Activated CD8-positive, alpha-beta T cell treated with anti-CD3 and anti-CD28 coated beads for 36 hours (primary cell): ENCODE measurements at regions not wholly inside any gene's neighbourhood (a gene's known extent, or its start where the extent isn't known, plus 50 kb on each side); places are given as distances from the start of the nearest gene placed in this dataset.

Experiments used
- ATAC-seq: fragments of 200-7000 bp; cut with Tn5 transposase; one replicate; pipeline ENCODE4 v1.10.0; 2021; ENCODE audit warnings: mild to moderate bottlenecking, moderate library complexity
- CTCF ChIA-PET: fragments of 350-600 bp; sonication (Branson Sonifier 250); formaldehyde crosslinking; loops from one replicate; lab custom pipeline; 2021; ENCODE audit warnings: antibody characterized with exemption; lab: Charles Lee
- POLR2A ChIA-PET: fragments of 350-600 bp; sonication (Branson Sonifier 250); formaldehyde crosslinking; loops from one replicate; lab custom pipeline; 2021; ENCODE audit warnings: antibody characterized with exemption; lab: Charles Lee
- DNase-seq: peaks from one replicate; pipeline ENCODE4 v3.0.0-alpha.2; 2020
- H3K27ac Mint-ChIP-seq: one replicate; pipeline ENCODE4 v1.8.0; 2021; ENCODE audit warnings: mild to moderate bottlenecking, mixed read lengths
- H3K27me3 Mint-ChIP-seq: one replicate; pipeline ENCODE4 v1.8.0; 2021; ENCODE audit warnings: mixed read lengths
- H3K36me3 Mint-ChIP-seq: one replicate; pipeline ENCODE4 v1.8.0; 2021; ENCODE audit warnings: low read depth, mixed read lengths
- H3K4me1 Mint-ChIP-seq: one replicate; pipeline ENCODE4 v1.8.0; 2021; ENCODE audit warnings: low read depth, mixed read lengths
- H3K4me3 Mint-ChIP-seq: one replicate; pipeline ENCODE4 v1.8.0; 2021; ENCODE audit warnings: mild to moderate bottlenecking, moderate library complexity, mixed read lengths
- H3K9me3 Mint-ChIP-seq: one replicate; pipeline ENCODE4 v1.8.0; 2021; ENCODE audit warnings: mixed read lengths
- intact Hi-C: fragments of 100-400 bp; cut with micrococcal nuclease; formaldehyde crosslinking; loops from one replicate; pipeline ENCODE4 v1.10.0; 2022
- TF ChIP-seq, protein P1 (sequence below): fragments of 200-600 bp; IDR thresholded peaks from one replicate; pipeline ENCODE4 v1.8.0; 2022; ENCODE audit warnings: antibody characterized with exemption, mild to moderate bottlenecking

DNA sequence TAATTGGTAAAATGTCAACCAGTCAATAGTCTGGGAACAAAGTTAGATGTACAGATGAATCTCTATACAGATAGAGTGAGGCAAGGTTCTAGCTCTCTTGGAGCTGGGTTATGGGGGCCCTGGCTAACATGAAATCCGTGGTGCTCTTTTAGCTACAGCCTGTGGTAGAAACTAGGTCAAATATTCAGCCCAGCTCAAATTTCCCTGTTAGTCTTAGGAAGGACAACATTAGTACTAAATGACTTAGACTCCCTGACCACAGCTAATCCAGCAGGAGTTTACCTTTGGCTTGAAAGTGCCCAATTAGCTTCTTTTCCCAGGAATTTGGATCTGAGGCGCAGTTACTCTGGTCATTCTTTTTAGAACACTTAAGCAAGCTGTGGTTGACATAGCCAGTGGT lies 170.5 kb downstream of the DMRTA1 start:
- POLR2A ChIA-PET: no interaction called here

DNA sequence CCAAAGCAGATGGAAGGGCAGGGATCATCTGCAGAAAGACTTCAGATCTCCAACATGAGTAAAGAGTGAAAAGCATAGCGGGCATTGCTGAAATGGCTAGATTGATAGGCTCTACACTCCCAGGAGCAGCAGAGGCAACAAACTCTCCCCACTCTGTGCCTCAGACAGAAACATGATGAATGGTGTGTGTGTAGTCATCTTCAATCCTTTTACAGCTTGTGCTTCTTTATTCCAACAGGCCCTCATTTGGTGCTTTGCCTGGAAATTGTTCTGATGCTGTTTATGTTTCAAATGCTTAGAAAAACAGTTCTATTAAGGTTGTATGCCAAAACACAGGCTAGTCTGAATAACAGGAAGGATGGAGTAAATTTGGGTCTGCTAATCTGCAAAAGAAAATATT lies 176.2 kb downstream of the DMRTA1 start:
- H3K27ac Mint-ChIP-seq: no peak overlapping the region
- intact Hi-C loops: no loop called here
- CTCF ChIA-PET: no interaction called here

More for the DNA sequence above, 170.5 kb downstream of the DMRTA1 start:
- Mint-ChIP-seq H3K4me1 (no peaks in the 10 kb centered on the region), H3K4me3 (no peak overlapping the region), H3K36me3 (no peaks in the 10 kb centered on the region), H3K27me3 (no peaks in the 10 kb centered on the region), H3K9me3 (peaks cover 12% of the 10 kb centered on the region), H3K27ac (no peak overlapping the region)
- intact Hi-C loops: no loop called here
- ATAC-seq (no peak), DNase-seq (no peak)
- CTCF ChIA-PET: interaction anchor here (1.0 to 1.3 kb wide), 2 partner anchors 17 to 74 kb away, joined by 3 read pairs; no protein-coding TSS in a partner anchor
- TF ChIP-seq, protein P1, sequence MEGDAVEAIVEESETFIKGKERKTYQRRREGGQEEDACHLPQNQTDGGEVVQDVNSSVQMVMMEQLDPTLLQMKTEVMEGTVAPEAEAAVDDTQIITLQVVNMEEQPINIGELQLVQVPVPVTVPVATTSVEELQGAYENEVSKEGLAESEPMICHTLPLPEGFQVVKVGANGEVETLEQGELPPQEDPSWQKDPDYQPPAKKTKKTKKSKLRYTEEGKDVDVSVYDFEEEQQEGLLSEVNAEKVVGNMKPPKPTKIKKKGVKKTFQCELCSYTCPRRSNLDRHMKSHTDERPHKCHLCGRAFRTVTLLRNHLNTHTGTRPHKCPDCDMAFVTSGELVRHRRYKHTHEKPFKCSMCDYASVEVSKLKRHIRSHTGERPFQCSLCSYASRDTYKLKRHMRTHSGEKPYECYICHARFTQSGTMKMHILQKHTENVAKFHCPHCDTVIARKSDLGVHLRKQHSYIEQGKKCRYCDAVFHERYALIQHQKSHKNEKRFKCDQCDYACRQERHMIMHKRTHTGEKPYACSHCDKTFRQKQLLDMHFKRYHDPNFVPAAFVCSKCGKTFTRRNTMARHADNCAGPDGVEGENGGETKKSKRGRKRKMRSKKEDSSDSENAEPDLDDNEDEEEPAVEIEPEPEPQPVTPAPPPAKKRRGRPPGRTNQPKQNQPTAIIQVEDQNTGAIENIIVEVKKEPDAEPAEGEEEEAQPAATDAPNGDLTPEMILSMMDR: no peak

DNA sequence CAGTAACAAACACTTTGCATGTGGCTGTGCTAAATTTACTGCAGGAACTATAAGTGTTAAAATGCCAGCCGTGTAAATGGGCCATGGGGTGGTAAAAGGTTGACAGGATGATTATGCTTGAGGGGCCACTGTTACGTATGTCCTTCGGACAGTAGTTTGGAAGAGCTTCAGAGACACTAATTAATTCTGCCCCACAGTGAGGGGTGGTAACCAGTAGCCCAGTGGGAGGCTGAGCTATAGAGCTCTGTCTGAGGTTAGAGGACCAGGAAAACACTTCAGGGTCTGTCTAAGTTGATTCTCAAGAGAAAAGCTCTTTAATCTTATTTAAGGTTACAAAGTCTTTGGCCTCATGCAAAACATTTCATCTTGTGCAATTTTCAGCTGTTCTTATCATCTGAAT lies 176.6 kb downstream of the DMRTA1 start:
- intact Hi-C loops: no loop called here
- TF ChIP-seq, protein P1: no peak
- ATAC-seq: no peak
- Mint-ChIP-seq H3K4me3 (no peak overlapping the region), H3K36me3 (no peaks in the 10 kb centered on the region), H3K27me3 (no peaks in the 10 kb centered on the region), H3K27ac (no peak overlapping the region), H3K4me1 (no peaks in the 10 kb centered on the region), H3K9me3 (peaks cover 7% of the 10 kb centered on the region)
- ChIA-PET CTCF (no interaction called here), POLR2A (no interaction called here)
- no peak for DNase-seq

More for the DNA sequence above, 176.2 kb downstream of the DMRTA1 start:
- Mint-ChIP-seq H3K27me3 (no peaks in the 10 kb centered on the region), H3K4me3 (no peak overlapping the region), H3K36me3 (no peaks in the 10 kb centered on the region), H3K9me3 (peaks cover 7% of the 10 kb centered on the region), H3K4me1 (no peaks in the 10 kb centered on the region)
- DNase-seq (no peak), ATAC-seq (no peak)
- POLR2A ChIA-PET: no interaction called here
- TF ChIP-seq, protein P1: no peak

DNA sequence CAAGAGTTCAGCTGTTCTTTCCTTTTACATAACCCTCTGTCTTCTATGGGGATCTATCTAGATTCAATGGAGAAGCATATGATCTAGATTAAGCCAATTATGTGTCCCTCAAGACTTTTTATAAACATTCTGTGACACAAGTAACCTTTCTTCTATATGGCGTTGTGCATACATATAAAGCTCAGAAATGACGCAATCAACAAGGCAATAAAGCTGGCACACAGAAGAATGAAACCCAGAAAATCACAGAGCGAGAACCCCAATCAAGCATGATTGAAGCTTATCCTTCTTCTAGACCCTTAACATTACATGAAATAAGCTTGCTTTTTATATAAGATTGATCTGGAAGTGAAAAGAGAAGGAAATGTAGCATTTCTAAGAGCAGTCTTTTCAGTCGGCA lies 178.9 kb downstream of the DMRTA1 start:
- Mint-ChIP-seq H3K9me3 (peaks cover 9% of the 10 kb centered on the region), H3K4me3 (no peak overlapping the region), H3K27me3 (no peaks in the 10 kb centered on the region), H3K27ac (no peak overlapping the region), H3K36me3 (no peaks in the 10 kb centered on the region), H3K4me1 (no peaks in the 10 kb centered on the region)
- POLR2A ChIA-PET: no interaction called here
- DNase-seq (no peak), ATAC-seq (no peak)
- intact Hi-C loops: no loop called here
- TF ChIP-seq, protein P1: no peak
- CTCF ChIA-PET: interaction anchor here (1.3 kb wide), 1 partner anchor 14 kb away, joined by 5 read pairs; no protein-coding TSS in a partner anchor

DNA sequence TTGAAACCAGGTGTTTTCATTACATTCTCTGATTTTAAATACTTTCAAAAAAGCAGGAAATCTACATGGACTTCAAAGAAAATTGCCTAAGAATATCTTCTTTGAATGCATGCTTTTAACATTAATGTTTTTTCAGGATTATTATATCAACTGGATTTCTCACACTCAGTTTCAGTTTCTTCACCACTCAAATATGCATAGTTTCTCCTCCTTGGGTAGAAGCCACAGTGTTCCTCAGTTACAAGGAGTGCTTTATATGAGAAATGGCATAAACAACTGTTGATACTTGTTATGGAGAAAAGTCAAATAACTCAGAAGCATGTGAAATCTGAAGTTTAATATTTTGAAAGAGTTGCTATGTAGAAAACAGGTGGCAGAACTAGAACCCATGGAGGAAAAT lies 196.9 kb downstream of the DMRTA1 start:
- POLR2A ChIA-PET: no interaction called here

More for the DNA sequence above, 196.9 kb downstream of the DMRTA1 start:
- Mint-ChIP-seq H3K9me3 (no peaks in the 10 kb centered on the region), H3K4me3 (no peak overlapping the region), H3K4me1 (no peaks in the 10 kb centered on the region), H3K27ac (no peak overlapping the region), H3K36me3 (no peaks in the 10 kb centered on the region), H3K27me3 (no peaks in the 10 kb centered on the region)
- CTCF ChIA-PET: no interaction called here
- DNase-seq (no peak), ATAC-seq (no peak)
- intact Hi-C loops: no loop called here
- TF ChIP-seq, protein P1: no peak
